Astrocyte of the hippocampus (primary cell): ENCODE measurements at regions not wholly inside any gene's neighbourhood (a gene's known extent, or its start where the extent isn't known, plus 50 kb on each side); places are given as distances from the start of the nearest gene placed in this dataset.

Source experiments
- DNase-seq: peaks from one replicate; pipeline ENCODE4 v3.0.0; 2011; ENCODE audit warnings: low read depth, low spot score

GRCh38 chr6:126904176-126904575, 214.3 kb upstream of the RSPO3 start:
- DNase-seq, result no peak

GRCh38 chr6:126905917-126906316, 212.6 kb upstream of the RSPO3 start:
- no peak for DNase-seq

GRCh38 chr6:126907312-126907711, 211.2 kb upstream of the RSPO3 start:
- DNase-seq, result no peak

GRCh38 chr6:126907996-126908395, 210.5 kb upstream of the RSPO3 start:
- no peak for DNase-seq

- no peak for DNase-seq
These were observed 209.0 kb upstream of the RSPO3 start for GRCh38 chr6:126909493-126909892.

GRCh38 chr6:126913651-126914050, 204.8 kb upstream of the RSPO3 start:
- no peak for DNase-seq

GRCh38 chr6:126914172-126914571, 204.3 kb upstream of the RSPO3 start:
- DNase-seq, result no peak

GRCh38 chr6:126914801-126915200, 203.7 kb upstream of the RSPO3 start:
- DNase-seq, result no peak

GRCh38 chr6:126919947-126920346, 198.5 kb upstream of the RSPO3 start:
- DNase-seq, result peak; percentile 71

- DNase-seq, result peak; percentile 7
These were observed 194.7 kb upstream of the RSPO3 start for GRCh38 chr6:126923807-126924206.

- DNase-seq, result no peak
These were observed 191.5 kb upstream of the RSPO3 start for GRCh38 chr6:126926926-126927325.

- DNase-seq, result no peak
These were observed 190.6 kb upstream of the RSPO3 start for GRCh38 chr6:126927841-126928240.

GRCh38 chr6:126937426-126937825, 181.0 kb upstream of the RSPO3 start:
- no peak for DNase-seq

- no peak for DNase-seq
These were observed 178.7 kb upstream of the RSPO3 start for GRCh38 chr6:126939784-126940183.

- no peak for DNase-seq
These were observed 176.7 kb upstream of the RSPO3 start for GRCh38 chr6:126941751-126942150.

GRCh38 chr6:126944512-126944911, 174.0 kb upstream of the RSPO3 start:
- no peak for DNase-seq

- no peak for DNase-seq
These were observed 173.3 kb upstream of the RSPO3 start for GRCh38 chr6:126945150-126945685.

- no peak for DNase-seq
These were observed 172.6 kb upstream of the RSPO3 start for GRCh38 chr6:126945812-126946360.

- DNase-seq, result no peak
These were observed 171.4 kb upstream of the RSPO3 start for GRCh38 chr6:126947070-126947469.

- no peak for DNase-seq
These were observed 168.7 kb upstream of the RSPO3 start for GRCh38 chr6:126949786-126950185.

- DNase-seq, result peak; percentile 51
These were observed 162.8 kb upstream of the RSPO3 start for GRCh38 chr6:126955621-126956020.

GRCh38 chr6:126957721-126958120, 160.8 kb upstream of the RSPO3 start:
- DNase-seq, result peak; percentile 62

- DNase-seq, result no peak
These were observed 158.7 kb upstream of the RSPO3 start for GRCh38 chr6:126959765-126960164.
